ENCODE measurements at regions not wholly inside any gene's neighbourhood (a gene's known extent, or its start where the extent isn't known, plus 50 kb on each side); places are given as distances from the start of the nearest gene placed in this dataset.

DNA sequence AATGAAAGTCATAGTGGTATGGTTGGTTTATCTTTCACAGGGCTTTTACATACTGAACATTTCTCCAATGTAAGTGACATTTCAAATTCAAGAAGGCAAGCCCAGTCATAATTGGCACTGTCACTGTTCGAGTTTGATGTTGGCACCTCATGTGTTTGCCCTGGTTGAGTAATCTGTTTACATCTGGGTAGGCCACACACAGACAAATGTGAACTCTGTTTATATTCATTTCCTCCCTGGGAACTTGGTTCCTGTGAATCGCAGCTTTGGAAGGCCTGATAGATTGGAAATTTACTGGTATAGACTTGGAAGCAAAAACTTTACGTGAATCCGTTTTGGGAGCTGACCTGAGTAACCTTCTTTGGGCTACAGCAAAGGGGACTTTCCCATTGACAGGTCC lies 395.2 kb upstream of the AZI2 start:
- DNase-seq: no peak

DNA sequence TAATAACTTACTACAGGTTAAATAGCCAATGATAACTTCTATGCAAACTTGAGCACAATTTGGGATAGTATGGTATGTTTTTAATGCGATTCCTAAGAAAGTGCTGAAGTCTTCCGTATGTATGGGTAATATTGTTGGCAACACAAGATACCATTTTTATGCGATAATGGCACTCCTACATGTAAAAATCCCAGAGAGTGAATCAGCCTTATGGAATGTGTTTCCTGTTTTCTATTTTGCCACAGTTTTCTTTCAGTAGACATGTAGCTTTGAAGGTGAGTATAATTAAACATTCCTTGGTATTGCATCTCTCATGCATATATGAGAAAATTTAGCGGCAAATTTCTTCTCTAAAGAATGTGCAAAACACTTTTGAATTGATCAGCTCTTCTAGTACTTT lies 396.8 kb upstream of the AZI2 start:
- DNase-seq: no peak

DNA sequence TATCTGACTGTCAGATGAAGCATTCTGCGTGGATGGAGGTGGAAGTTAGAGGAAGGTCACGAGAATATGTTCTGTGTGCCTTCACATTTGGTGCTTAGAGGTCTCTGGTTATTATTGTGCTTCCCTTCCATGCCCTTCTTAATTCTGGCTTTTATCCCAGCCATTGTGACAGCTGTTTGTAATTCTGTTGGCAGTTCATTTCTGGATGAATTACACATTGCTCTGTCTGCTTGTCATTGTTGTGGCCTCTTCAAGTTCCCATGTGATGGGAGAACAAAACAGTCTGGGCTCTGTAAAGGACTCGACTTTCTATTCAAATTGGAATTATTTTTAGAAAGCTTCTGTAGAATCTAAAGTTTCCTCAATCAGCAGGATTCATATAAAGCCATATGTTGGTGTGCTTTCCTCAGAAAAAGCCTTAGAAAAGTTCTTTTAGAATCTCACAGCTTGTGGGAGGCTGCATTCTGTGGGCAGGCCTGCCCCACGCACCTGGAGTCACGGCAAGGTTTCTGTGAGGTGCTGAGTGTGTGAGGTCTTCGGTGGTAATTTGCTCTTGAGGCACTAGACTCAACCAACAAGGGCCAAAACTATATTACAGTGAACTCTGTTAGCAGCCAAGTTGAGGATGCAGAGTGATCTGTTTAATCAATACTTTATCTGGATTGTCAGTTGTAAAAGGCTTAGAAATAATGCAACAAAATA lies 397.4 kb upstream of the AZI2 start:
- DNase-seq: no peak

DNA sequence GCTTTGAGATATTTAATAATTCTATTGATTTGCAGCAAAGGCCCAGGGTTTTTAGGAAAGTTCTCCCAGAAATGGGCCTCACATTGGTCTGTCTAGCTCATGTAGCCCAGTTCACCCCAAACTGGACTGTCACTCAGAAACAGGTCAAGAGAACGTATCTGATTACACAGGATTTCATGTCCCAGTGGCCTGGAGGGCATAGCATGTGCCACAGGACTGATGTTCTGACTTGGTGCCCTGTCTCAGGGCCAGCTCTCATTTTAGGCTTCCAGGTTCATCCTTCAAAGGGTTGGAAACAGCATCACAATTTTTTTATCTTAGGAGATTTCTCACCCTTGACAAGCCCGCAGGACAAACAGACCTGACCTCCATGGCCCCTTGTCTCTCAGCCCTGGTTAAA lies 398.4 kb upstream of the AZI2 start:
- no peak for DNase-seq

DNA sequence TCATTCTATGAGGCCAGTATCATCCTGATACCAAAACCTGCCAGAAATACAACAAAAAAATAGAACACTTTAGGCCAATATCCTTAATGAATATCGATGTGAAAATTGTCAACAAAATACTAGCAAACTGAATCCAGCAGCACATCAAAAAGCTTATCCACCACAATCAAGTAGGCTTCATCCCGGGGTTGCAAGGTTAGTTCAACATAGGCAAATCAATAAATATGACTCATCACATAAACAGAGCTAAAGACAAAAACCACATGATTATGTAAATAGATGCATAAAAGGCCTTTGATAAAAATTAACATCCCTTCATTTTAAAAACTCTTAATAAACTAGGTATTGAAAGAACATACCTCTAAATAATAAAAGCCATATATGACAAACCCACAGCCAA lies 403.2 kb upstream of the AZI2 start:
- DNase-seq: no peak

DNA sequence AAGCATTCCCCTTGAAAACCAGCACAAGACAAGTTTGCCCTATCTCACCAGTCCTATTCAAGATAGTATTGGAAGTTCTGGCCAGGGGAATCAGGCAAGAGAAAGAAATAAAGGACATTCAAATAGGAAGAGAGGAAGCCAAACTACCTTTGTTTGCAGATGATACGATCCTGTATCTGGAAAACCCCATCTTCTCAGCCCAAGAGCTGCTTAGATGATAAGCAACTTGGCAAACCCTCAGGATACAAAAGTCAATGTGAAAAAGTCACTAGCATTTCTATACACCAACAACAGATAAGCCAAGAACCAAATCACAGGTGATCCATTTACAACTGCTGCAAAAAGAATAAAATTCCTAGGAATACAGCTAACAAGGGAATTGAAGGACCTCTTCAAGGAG lies 403.7 kb upstream of the AZI2 start:
- DNase-seq: no peak

DNA sequence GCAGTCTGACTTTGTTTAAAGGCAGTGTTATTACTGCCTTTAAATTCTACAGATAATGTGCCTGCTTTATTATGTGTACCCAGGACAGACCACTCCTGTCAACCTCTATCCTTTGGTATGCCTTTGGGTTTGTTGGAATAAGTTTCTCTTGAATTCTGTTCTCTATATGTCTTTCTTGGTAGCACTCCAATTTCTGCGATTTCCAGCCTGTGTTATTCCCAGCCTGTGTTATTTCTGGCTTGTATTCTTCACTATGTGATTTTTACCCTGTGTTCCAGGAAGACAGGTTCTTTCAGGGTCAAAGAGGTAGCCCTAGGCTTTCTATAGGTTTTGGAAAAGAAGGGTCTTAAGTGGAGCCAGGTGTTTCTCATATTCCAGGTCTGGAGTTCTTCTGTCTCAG lies 407.4 kb upstream of the AZI2 start:
- no peak for DNase-seq

DNA sequence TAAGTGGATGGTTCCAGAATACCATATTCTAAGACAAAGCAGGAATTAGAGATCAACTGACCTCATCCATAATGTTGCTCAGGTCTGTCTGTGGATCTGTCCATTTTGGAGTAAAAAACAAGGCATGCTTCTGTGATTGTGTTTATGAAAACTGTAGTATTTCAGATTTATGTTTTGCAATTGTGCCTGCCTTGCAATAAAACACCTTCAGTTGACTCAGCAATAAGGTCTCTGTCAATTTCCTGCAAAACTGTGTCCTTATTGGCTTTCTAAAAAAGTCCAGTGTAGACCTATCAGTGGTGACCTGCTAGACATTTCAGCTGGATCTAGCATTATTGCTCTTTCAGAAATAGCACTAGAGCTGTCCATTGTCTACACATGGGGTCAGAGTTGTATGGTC lies 409.5 kb upstream of the AZI2 start:
- no peak for DNase-seq

DNA sequence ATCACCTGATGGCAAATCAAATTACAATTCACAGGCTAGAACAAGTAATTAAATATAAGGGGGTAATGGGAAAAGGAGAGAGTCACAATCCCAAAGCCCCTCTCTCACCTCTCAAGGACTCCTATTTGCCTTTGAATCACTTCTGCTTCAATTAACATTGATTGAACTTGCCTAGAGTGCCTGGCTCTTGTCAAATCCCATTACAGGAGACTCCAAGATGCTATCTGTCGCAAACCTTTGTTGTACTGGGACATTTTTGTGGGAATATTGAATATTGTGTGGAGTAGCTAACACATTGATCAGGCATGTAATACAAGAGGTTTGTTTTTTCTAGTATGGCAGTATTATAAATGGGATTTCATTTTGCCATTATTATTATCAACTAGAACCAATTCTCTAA lies 412.8 kb upstream of the AZI2 start:
- no peak for DNase-seq

DNA sequence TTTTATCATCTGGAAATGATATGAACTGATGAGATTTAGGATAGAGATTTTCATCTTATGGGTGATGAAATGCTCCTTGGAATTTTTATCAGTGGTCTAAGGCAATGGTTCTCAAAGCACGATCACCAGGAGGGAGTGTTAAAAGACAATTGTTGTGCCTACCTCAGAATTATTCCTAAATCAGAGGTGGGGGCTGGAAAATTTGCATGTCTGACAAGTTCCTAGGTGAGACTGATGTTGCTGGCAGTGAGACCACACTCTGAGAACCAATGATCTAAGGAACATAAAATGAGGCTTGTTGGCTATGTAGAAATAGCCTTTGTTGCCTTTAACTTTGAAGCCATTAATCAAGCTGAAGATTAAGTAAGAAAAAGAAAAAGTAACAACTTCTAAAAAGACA lies 416.6 kb upstream of the AZI2 start:
- no peak for DNase-seq

DNA sequence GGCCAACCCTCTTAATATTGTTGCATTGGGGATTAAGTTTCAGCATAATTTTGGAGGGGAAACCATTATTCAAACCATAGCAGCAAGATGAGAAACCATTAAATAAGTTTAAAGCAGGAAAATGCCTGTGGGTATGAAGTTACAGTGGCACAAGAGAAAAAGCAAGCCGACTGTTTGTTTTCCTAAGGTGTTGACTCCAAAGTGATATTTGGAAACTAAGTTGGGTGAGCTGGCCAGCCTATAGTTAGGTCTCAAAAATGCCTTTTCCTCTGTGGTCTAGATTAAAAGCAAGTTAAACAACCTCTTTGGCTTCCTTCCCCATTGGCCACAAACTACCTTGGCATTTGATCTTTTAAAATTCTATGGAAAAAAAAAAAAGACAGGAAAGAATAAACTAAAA lies 419.8 kb upstream of the AZI2 start:
- no peak for DNase-seq

DNA sequence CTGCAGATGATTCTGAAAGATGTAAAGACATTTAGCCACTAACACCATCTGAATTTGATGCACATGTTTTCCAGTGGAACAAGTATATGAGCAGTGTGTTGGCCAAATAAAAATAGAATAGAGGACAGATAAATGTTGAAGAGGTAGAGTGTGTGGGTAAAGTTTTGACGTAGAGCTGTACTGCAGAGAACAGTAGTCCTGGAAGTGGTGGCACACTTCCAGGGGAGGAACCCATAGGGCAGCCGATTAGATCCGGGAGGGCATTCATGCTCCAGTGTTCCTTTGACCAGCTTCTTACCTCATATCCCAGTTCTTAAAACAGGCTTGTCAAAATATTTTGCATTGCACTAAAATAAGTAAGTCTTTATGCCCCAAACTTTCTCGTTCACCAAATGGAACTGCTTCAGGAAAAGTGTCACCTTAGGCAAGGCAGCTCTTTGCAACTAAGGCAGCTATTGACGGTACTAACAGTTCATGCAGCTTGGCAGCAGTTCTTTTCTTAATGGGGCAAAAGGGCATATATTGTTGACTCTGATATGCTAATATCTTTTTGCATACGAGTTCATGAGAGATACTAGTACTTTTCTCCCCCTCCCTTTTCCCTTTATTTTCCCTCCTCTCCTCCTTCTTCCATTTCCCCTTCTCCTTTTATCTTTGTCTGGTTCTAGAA lies 429.3 kb upstream of the AZI2 start:
- no peak for DNase-seq

DNA sequence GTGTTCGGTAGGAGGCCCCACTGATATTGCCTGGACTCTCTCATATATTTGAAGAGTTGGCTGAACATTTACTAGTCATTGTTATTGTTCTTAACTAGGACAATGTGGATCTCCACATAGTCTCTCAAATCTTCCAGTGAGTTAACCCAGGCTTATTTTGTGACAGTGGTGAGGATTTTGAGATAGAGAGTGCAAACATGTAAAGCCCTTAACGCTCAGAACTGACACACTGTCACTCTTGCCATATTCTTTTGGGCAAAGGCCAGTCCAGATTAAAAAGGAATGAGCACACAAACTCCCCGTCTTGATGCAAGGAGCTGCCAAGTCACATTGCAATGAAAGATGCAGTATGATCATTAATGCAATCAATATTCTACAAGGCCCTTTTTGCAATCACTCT lies 431.9 kb upstream of the AZI2 start:
- no peak for DNase-seq

DNA sequence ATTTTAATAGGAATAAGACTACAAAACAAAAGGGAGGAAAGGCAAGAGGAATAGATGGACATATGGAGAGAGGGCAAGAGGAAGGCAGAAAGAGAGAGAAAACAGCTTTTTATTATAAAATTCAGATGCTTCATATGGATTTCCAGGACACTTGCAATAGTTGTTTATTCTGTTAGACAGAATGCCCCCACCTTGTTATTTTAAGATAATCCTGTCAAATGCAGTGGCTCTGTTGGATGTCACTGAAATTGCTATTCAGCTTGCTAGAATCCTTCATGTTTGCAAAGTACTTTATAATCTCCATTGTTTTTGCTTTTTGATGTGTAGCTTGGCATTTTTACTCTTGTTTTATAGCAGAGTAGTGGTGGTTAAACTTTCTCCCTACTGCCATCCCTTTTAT lies 432.4 kb upstream of the AZI2 start:
- no peak for DNase-seq

DNA sequence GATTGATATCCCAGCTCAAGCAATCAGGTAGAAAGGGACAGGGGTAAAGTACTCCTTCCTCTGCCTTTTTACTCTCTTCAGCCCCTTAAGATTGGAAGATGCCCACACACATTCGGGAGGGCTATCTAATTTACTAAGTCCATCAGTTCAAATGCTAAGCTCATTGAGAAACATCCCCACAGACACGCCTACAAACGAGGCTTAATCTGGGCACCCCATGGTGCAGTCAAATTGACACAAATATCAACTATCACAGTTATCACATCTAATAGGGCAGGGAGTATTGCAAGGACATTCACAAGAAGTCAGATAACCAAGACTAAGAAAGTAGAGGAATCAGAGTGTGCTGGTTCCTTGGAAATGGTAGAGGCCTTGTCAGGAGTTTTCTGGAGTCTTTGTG lies 437.8 kb upstream of the AZI2 start:
- DNase-seq: no peak

DNA sequence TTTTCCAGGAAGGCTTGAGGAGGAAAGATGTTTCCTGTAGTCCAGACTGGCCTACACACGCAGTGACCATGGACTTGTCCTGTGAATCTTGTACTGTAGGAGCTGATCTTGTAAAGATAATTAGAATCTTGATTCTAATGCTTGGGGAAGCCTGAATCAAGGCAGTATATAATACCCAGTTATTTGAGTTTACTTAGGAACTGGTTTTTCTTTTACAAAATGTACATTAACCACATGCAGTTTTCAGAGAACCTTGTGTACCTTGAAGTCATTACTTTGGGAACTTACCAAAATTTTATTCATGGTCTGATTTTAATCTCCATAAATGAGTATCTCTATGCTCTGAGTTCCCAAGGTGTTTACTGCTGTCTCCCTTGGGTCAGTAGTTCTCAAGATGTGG lies 439.9 kb upstream of the AZI2 start:
- no peak for DNase-seq

DNA sequence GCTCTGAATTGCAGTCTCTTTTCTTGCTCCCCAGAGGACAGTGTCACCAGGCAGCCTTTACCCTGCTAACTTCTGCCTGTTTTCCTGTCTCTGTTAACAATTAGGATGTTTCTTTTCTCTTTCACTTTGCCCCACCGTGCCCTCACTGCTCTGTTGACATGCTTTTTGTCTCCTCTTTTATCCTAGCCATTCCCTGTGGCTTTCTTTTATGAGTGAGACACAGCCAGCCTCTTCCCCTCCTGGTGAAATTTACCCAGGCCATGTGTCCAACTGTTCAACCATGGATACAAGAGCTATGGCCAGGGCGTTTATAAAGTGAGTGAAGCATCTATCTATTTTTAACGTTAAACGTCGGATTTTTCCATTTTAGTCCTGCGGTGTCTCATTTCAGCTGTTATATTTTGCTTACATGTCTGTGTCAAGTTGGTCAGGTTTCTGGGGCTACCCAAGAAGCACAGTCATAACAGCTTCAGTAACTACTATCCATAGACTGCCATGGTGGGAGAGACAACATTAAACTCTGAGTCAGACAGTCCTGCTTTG lies 443.2 kb upstream of the AZI2 start:
- DNase-seq: no peak

DNA sequence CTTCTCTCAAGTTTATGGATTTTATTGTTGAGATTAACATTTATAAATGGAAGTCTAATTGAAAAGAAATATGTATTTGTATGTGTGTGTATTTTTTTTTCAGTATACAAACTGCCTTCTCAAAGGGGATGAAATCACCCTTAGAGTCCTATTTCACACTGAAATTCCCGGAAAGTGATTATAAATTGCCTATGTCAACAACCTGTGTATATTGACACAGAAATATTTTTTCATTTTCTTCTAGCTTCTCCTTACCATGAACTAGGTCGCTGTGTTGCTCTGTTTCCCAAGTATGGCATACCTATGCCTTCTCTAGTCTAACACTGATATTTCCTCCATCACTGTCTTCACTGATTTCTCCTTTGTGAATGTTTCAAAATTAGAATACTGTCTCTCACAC lies 444.0 kb upstream of the AZI2 start:
- DNase-seq: no peak

DNA sequence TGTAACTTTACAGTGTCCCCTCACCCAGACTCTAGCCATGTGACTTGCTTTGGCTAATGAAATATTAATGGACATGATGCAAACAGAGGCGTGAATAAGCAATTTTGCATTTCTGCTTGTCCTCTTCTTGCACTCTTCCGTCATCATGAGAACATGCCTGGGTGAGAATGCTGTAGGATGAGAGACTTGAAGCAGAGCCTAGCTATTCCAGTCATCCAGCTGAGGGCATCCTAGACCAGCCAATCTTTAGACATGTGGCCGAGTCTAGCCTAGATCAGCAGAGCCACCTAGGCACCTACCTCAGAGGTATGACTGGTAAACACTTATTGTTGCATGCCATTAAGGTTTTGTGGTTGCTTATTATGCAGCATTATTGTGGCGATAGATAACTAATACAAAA lies 450.5 kb upstream of the AZI2 start:
- DNase-seq: no peak

DNA sequence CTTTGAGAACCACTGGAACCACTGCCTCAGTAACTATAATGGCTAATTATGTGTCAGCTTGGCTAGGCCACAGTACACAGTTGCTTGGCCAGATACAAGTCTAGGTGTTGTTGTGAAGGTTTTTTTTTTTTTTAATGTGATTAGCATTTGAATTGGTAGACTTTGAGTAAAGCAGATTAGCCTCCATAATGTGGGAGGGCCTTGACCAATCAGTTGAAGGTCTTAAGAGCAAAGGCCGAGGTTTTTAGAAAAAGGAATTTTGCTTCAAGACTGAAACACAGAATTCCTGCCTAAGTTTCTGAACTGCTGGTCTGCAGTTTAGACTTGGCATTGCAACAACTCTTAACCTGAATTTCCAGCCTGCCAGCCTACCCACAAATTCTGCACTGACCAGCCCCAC lies 451.6 kb upstream of the AZI2 start:
- DNase-seq: no peak

DNA sequence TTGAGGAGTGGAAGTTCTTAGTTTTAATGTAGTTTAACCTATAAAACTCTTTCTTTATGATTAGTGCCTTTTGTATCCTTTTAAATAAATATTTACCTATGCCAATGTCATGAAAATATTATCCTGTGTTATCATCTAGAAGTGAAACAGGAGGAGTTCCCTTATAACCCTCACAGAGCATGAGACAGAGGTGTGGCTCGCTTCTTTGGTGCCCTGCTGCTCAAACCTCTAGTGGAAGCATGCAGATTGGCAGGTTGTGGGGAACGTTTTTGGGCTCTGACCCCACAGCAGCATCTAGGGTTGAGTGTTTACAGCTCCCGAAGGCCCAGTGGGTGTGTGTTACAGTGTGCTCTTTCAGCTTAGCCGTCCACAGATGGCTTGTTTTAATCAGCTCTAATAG lies 459.4 kb upstream of the AZI2 start:
- no peak for DNase-seq

DNA sequence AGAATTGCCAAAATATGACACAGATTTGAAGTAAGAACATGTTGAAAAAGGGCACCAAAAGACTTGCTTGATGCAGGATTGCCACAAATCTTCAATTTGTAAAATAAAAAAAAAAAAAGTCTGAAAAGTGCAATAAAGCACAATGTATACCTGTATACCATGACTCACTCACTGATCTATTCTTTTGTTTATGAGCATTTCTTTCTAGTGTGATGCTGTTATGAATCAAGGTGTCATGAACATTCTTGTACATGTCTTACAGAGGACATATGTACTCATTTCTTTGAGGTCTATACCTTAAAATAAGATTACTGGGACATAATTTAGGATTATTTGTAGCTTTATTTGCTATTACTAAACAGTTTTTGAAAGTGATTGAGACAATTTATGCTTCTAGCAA lies 464.9 kb upstream of the RBMS3 start:
- DNase-seq: no peak

DNA sequence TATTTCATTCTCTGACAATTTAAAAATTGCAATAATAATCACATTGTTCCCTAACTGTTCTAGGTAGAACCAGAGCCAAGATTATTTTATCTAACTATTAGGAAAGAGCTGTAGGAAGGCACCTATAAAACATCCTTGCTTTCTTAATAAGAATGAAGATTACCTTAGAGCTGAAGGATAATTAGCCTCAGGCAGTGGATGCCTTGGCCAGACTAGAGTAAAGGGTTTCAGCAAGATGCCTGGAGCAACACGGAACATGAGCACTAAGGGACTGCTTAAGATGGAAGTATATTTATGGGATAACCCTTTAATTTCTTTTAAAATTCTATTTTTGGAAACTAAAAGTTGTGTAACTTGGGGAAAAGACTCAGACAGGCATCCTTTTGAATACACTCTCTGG lies 456.6 kb upstream of the RBMS3 start:
- no peak for DNase-seq

DNA sequence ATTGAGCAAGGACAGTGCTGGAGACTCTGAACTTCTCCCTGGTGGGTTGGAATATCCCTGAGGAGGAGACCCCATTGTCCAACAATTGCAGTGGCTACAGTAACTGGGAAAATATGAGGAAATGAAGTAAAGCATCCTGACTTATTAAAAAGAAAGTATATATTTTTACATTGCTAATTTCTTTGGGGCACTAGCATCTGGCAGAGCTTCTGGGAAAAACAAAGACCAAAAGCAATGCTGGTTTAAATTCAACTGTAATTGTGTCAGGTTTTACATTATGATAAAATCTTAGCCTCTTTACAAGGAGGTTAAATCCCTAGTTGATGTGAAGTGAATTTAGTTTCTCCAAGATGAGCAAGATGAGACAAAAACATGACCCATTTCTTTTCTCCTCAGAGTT lies 454.0 kb upstream of the RBMS3 start:
- DNase-seq: no peak

DNA sequence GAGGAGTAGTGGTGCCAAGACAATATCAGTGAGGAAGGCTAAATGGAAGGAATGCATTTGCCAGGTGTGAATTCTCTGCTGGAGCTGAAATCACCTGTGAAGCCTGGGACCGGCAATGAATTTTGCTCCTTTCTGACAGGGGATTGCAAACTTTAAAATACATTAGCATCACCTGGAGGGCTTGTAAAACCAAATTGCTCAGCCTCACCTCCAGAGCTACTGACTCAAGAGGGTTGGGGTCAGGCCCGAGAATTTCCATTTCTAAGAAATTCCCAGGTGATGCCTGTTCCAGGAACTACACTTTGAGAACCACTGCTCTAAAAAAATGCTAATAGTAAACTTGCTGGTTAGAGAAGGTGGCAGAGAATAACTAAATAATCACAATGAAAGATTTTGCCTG lies 445.6 kb upstream of the RBMS3 start:
- DNase-seq: no peak
